ENCODE measurements at regions not wholly inside any gene's neighbourhood (a gene's known extent, or its start where the extent isn't known, plus 50 kb on each side); places are given as distances from the start of the nearest gene placed in this dataset.

- intact Hi-C loops (cut with DNase I), result no loop called here
- DNase-seq, result no peak
- no peaks in the 10 kb centered on the region for H3K27me3 ChIP-seq
- H3K4me1 ChIP-seq, result no peaks in the 10 kb centered on the region
- WGBS, 2 donors, result 56 to 68% methylated on average over 6 to 8 of the region's 8 CpGs
- H3K4me3 ChIP-seq, result no peak overlapping the region
- no peaks in the 10 kb centered on the region for H3K36me3 ChIP-seq
- H3K9me3 ChIP-seq, result no peaks in the 10 kb centered on the region
- no peak for TF ChIP-seq CTCF (IDR thresholded peaks at IDR 0.05)
- TF ChIP-seq POLR2A (IDR thresholded peaks at IDR 0.05), result no peak
- no peak overlapping the region for H3K27ac ChIP-seq
These were observed 52.7 kb upstream of the FAM216B start for GRCh38 chr13:42728507-42729180.

- DNase-seq, result no peak
- H3K9me3 ChIP-seq, result no peaks in the 10 kb centered on the region
- intact Hi-C loops (cut with DNase I), result no loop called here
- H3K4me3 ChIP-seq, result no peak overlapping the region
- no peaks in the 10 kb centered on the region for H3K27me3 ChIP-seq
- WGBS, 2 donors, result 85 to 100% methylated on average over 1 of the region's 1 CpG
- no peak overlapping the region for H3K27ac ChIP-seq
- no peaks in the 10 kb centered on the region for H3K36me3 ChIP-seq
- TF ChIP-seq POLR2A (IDR thresholded peaks at IDR 0.05), result no peak
- TF ChIP-seq CTCF (IDR thresholded peaks at IDR 0.05), result no peak
- H3K4me1 ChIP-seq, result no peaks in the 10 kb centered on the region
These were observed 51.5 kb upstream of the FAM216B start for GRCh38 chr13:42729857-42730402.
